H1 (cell line): ENCODE measurements at regions not wholly inside any gene's neighbourhood (a gene's known extent, or its start where the extent isn't known, plus 50 kb on each side); places are given as distances from the start of the nearest gene placed in this dataset.

Experiments
- CTCF ChIA-PET: fragments of 300-600 bp; sonication (Branson Sonifier 250); formaldehyde crosslinking; loops from one replicate; lab custom pipeline; 2021; ENCODE audit not compliant: partially characterized antibody; lab: Charles Lee
- POLR2A ChIA-PET: fragments of 300-600 bp; sonication (Branson Sonifier 250); formaldehyde crosslinking; loops from one replicate; lab custom pipeline; 2021; ENCODE audit warnings: inconsistent platforms; ENCODE audit not compliant: partially characterized antibody; lab: Charles Lee
- DNase-seq, 2 experiments: peaks; one replicate each; pipeline versions ENCODE4 v3.0.0 to v3.0.0-alpha.2; 2010 to 2022; ENCODE audit warnings: low spot score in 2 of 2, low read depth in 1 of 2, mixed read lengths in 1 of 2
- FAIRE-seq: peaks from 2 replicates; lab custom pipeline; 2011; peaks lifted over from hg19 to GRCh38; lab: Jason Lieb, UNC
- H2AFZ ChIP-seq: 2 replicates; pipeline ENCODE4 v1.8.1; 2012; ENCODE audit warnings: low read length, inconsistent platforms
- H2AK5ac ChIP-seq: 2 replicates; pipeline ENCODE4 v1.6.1; 2013; ENCODE audit warnings: low read depth, low read length
- H2BK120ac ChIP-seq: replicated peaks from 2 replicates; pipeline ENCODE3; 2013; ENCODE audit warnings: low read depth, low read length, inconsistent platforms
- H2BK12ac ChIP-seq: 2 replicates; pipeline ENCODE4 v1.6.1; 2013; ENCODE audit warnings: low read depth, low read length
- H2BK15ac ChIP-seq: 2 replicates; pipeline ENCODE4 v1.6.1; 2013; ENCODE audit warnings: low read length
- H2BK20ac ChIP-seq: 2 replicates; pipeline ENCODE4 v1.6.1; 2013; ENCODE audit warnings: low read length
- H2BK5ac ChIP-seq: 2 replicates; pipeline ENCODE4 v1.6.1; 2013; ENCODE audit warnings: low read depth, low read length
- H3K14ac ChIP-seq: 2 replicates; pipeline ENCODE4 v1.6.1; 2013; ENCODE audit warnings: inconsistent platforms; ENCODE audit not compliant: insufficient read length
- H3K18ac ChIP-seq: 2 replicates; pipeline ENCODE4 v1.6.1; 2013; ENCODE audit warnings: low read length; ENCODE audit errors: extremely low read depth
- H3K23ac ChIP-seq: 2 replicates; pipeline ENCODE4 v1.6.1; 2013; ENCODE audit warnings: inconsistent platforms; ENCODE audit not compliant: insufficient read length
- H3K23me2 ChIP-seq: 2 replicates; pipeline ENCODE4 v1.6.1; 2013; ENCODE audit warnings: low read depth, low read length
- H3K27ac ChIP-seq: 2 replicates; pipeline ENCODE4 v1.6.1; 2011; ENCODE audit warnings: low read depth, low read length, inconsistent platforms
- H3K27me3 ChIP-seq, 4 experiments: replicated peaks in 1 of 4; 1 replicate in 1 of 4; 2 replicates in 3 of 4; pipeline versions ENCODE4 v1.6.1 to v1.8.1; 2011 to 2013; ENCODE audit warnings: low read length in 3 of 4, mild to moderate bottlenecking in 3 of 4, inconsistent platforms in 2 of 4, mixed read lengths in 2 of 4, moderate library complexity in 1 of 4; ENCODE audit not compliant: control insufficient read depth in 3 of 4, insufficient read depth in 3 of 4; ENCODE audit errors: extremely low read depth in 1 of 4
- H3K36me3 ChIP-seq, 4 experiments: 2 replicates each; pipeline versions ENCODE4 v1.6.1 to v1.8.1; 2011 to 2013; ENCODE audit warnings: mild to moderate bottlenecking in 4 of 4, low read length in 3 of 4, moderate library complexity in 2 of 4, control low read depth in 1 of 4, inconsistent platforms in 1 of 4; ENCODE audit not compliant: insufficient read depth in 4 of 4, control insufficient read depth in 2 of 4
- H3K4ac ChIP-seq: replicated peaks from 2 replicates; pipeline ENCODE3; 2013; ENCODE audit warnings: low read length, low read depth, mixed read lengths, inconsistent platforms; ENCODE audit not compliant: insufficient read length
- H3K4me1 ChIP-seq, 4 experiments: replicated peaks in 1 of 4; 1 replicate in 1 of 4; 2 replicates in 3 of 4; pipeline versions ENCODE4 v1.6.1 to v1.8.1; 2011 to 2013; ENCODE audit warnings: low read length in 3 of 4, inconsistent platforms in 2 of 4, mixed read lengths in 1 of 4; ENCODE audit not compliant: insufficient read depth in 4 of 4, control insufficient read depth in 3 of 4
- H3K4me2 ChIP-seq, 2 experiments: 2 replicates each; pipeline versions ENCODE4 v1.6.1 to v1.8.1; 2011 to 2013; ENCODE audit warnings: low read depth in 2 of 2, low read length in 2 of 2, control low read depth in 1 of 2, inconsistent platforms in 1 of 2, mild to moderate bottlenecking in 1 of 2; ENCODE audit not compliant: insufficient read depth in 1 of 2
- H3K4me3 ChIP-seq, 4 experiments: fragments of 200-600, 300-600 bp in 1 of 4; sonication (generic), shearing (Covaris generic), sonication (Bioruptor Twin) in 1 of 4; 2 replicates each; pipeline versions ENCODE4 v1.5.1 to v1.8.1; 2011 to 2016; ENCODE audit warnings: low read length in 4 of 4, low read depth in 3 of 4, control low read depth in 2 of 4, inconsistent platforms in 2 of 4, mild to moderate bottlenecking in 2 of 4, mixed read lengths in 1 of 4, moderate library complexity in 1 of 4; ENCODE audit not compliant: insufficient read depth in 2 of 4; ENCODE audit errors: extremely low read depth in 1 of 4
- H3K56ac ChIP-seq: replicated peaks from 2 replicates; pipeline ENCODE3; 2013; ENCODE audit warnings: low read depth, mild to moderate bottlenecking, mixed read lengths, low read length, inconsistent platforms; ENCODE audit not compliant: insufficient read length
- H3K79me1 ChIP-seq: 2 replicates; pipeline ENCODE4 v1.6.1; 2013; ENCODE audit warnings: low read depth, low read length, control low read depth
- H3K79me2 ChIP-seq, 2 experiments: 2 replicates each; pipeline versions ENCODE4 v1.6.1 to v1.8.1; 2012 to 2013; ENCODE audit warnings: low read length in 2 of 2, mild to moderate bottlenecking in 2 of 2, inconsistent platforms in 1 of 2; ENCODE audit not compliant: insufficient read depth in 2 of 2, control insufficient read depth in 1 of 2
- H3K9ac ChIP-seq, 4 experiments: replicated peaks in 1 of 4; 1 replicate in 1 of 4; 2 replicates in 3 of 4; pipeline versions ENCODE4 v1.6.1 to v1.8.1; 2011 to 2013; ENCODE audit warnings: low read depth in 3 of 4, low read length in 3 of 4, control low read depth in 2 of 4, mild to moderate bottlenecking in 2 of 4, moderate library complexity in 2 of 4, inconsistent platforms in 1 of 4; ENCODE audit errors: extremely low read depth in 1 of 4
- H3K9me3 ChIP-seq, 2 experiments: 2 replicates each; pipeline versions ENCODE4 v1.6.1 to v1.8.1; 2012 to 2013; ENCODE audit warnings: mild to moderate bottlenecking in 2 of 2, moderate library complexity in 2 of 2, control low read depth in 1 of 2, inconsistent platforms in 1 of 2, low read depth in 1 of 2, low read length in 1 of 2, mixed read lengths in 1 of 2; ENCODE audit not compliant: insufficient read depth in 2 of 2
- H4K20me1 ChIP-seq, 2 experiments: replicated peaks in 1 of 2; 2 replicates each; pipeline versions ENCODE3 to v1.8.1; 2011 to 2013; ENCODE audit warnings: inconsistent platforms in 2 of 2, low read length in 2 of 2, mild to moderate bottlenecking in 1 of 2; ENCODE audit not compliant: insufficient read depth in 2 of 2, control insufficient read depth in 1 of 2
- H4K5ac ChIP-seq: 2 replicates; pipeline ENCODE4 v1.6.1; 2013; ENCODE audit warnings: low read length, low read depth, mixed read lengths, inconsistent platforms; ENCODE audit not compliant: insufficient read length
- H4K8ac ChIP-seq: 2 replicates; pipeline ENCODE4 v1.8.0; 2013; ENCODE audit warnings: mild to moderate bottlenecking, moderate library complexity, low read length, inconsistent platforms; ENCODE audit not compliant: insufficient read depth; ENCODE audit errors: extremely low read depth
- H4K91ac ChIP-seq: replicated peaks from 2 replicates; pipeline ENCODE3; 2013; ENCODE audit warnings: low read length, mixed read lengths, inconsistent platforms; ENCODE audit not compliant: insufficient read length
- ZNF274 ChIP-seq: IDR thresholded peaks from 2 replicates; pipeline ENCODE4 v1.7.0; 2012; ENCODE audit warnings: low read length, borderline replicate concordance; ENCODE audit errors: extremely low read depth
- WGBS, 2 experiments: shearing (Covaris generic) in 1 of 2; methylation state at CpG; one replicate each; pipeline versions ENCODE4 v1.1.6 to v1.1.7; 2013 to 2015; ENCODE audit warnings: low lambda C conversion rate in 2 of 2, mixed read lengths in 2 of 2, inconsistent platforms in 1 of 2, low coverage in 1 of 2, missing lambda C conversion rate in 1 of 2; ENCODE audit not compliant: insufficient replicate concordance in 2 of 2, insufficient coverage in 1 of 2, insufficient read length in 1 of 2; ENCODE audit errors: extremely low coverage in 1 of 2, missing lambda C conversion rate in 1 of 2; 5-methylcytosine and 5-hydroxymethylcytosine counted together

- no peak overlapping the region for H2BK5ac ChIP-seq
- H4K5ac ChIP-seq, result no peak overlapping the region
- H3K14ac ChIP-seq, result no peak overlapping the region
- FAIRE-seq (no peak), DNase-seq (no peak)
- H3K27ac ChIP-seq, result no peak overlapping the region
- H3K4me3 ChIP-seq, result no peak overlapping the region
- H2AK5ac ChIP-seq, result no peak overlapping the region
- no peak overlapping the region for H3K9ac ChIP-seq
- no peak overlapping the region for H2AFZ ChIP-seq
- no peak overlapping the region for H3K56ac ChIP-seq
- H3K79me1 ChIP-seq, result no peaks in the 10 kb centered on the region
- POLR2A ChIA-PET, result no interaction called here
- no peaks in the 10 kb centered on the region for H3K79me2 ChIP-seq
- WGBS, 2 experiments, result 76% methylated on average over 2 of the region's 2 CpGs; no CpG with 5 or more reads in 1 of the 2 experiments
- no peak overlapping the region for H2BK120ac ChIP-seq
- no peak overlapping the region for H4K91ac ChIP-seq
- CTCF ChIA-PET, result interaction anchor here (1.5 kb wide), 1 partner anchor 10 kb away, joined by 5 read pairs; no protein-coding TSS in a partner anchor
- no peak overlapping the region for H4K8ac ChIP-seq
- no peaks in the 10 kb centered on the region for H3K36me3 ChIP-seq
- no peak overlapping the region for H2BK15ac ChIP-seq
- H4K20me1 ChIP-seq, result no peaks in the 10 kb centered on the region
- H2BK20ac ChIP-seq, result no peak overlapping the region
- no peaks in the 10 kb centered on the region for H3K9me3 ChIP-seq
- H2BK12ac ChIP-seq, result no peak overlapping the region
- no peaks in the 10 kb centered on the region for H3K27me3 ChIP-seq
- no peak for TF ChIP-seq ZNF274
- no peaks in the 10 kb centered on the region for H3K23me2 ChIP-seq
- H3K4me2 ChIP-seq, result no peak overlapping the region
- no peak overlapping the region for H3K4ac ChIP-seq
- no peaks in the 10 kb centered on the region for H3K4me1 ChIP-seq
- H3K18ac ChIP-seq, result no peak overlapping the region
- H3K23ac ChIP-seq, result no peak overlapping the region
Measured at GRCh38 chr15:36365963-36366362, 213.5 kb upstream of the CDIN1 start.
